Endothelial cell of umbilical vein (primary cell): ENCODE measurements at regions not wholly inside any gene's neighbourhood (a gene's known extent, or its start where the extent isn't known, plus 50 kb on each side); places are given as distances from the start of the nearest gene placed in this dataset.

Experiments
- BruUV-seq: library from RNA; stranded (reverse); fragments of 400-500 nt; replicated peaks from 2 replicates; lab custom pipeline; 2021; lab: Mats Ljungman, UMichigan
- CTCF ChIA-PET: fragments of 300-600, 350-600 bp; sonication (Branson Sonifier 250); formaldehyde crosslinking; loops from one replicate; lab custom pipeline; 2021; ENCODE audit warnings: antibody characterized with exemption, inconsistent platforms; lab: Charles Lee
- POLR2A ChIA-PET: fragments of 300-600, 350-600 bp; sonication (Branson Sonifier 250); formaldehyde crosslinking; loops from one replicate; lab custom pipeline; 2021; ENCODE audit warnings: antibody characterized with exemption, inconsistent platforms; lab: Charles Lee
- DNase-seq: peaks from one replicate; pipeline ENCODE4 v3.0.0-alpha.2; 2011; ENCODE audit warnings: low read depth, low spot score
- FAIRE-seq: peaks from 2 replicates; lab custom pipeline; 2011; peaks lifted over from hg19 to GRCh38; lab: Jason Lieb, UNC
- H2AFZ ChIP-seq: 2 replicates; pipeline ENCODE4 v1.6.0; 2012; ENCODE audit warnings: low read depth, low read length, control low read depth, inconsistent platforms
- H3K27ac ChIP-seq: 2 replicates; pipeline ENCODE4 v1.5.1; 2011; ENCODE audit warnings: low read depth, mild to moderate bottlenecking, control low read depth, low read length, moderate library complexity; ENCODE audit not compliant: insufficient read depth
- H3K27me3 ChIP-seq, 2 experiments: 2 replicates each; pipeline versions ENCODE4 v1.6.0 to v1.6.1; 2011; ENCODE audit warnings: low read length in 2 of 2, mixed read lengths in 1 of 2; ENCODE audit not compliant: control insufficient read depth in 2 of 2, insufficient read depth in 2 of 2
- H3K36me3 ChIP-seq, 2 experiments: 2 replicates in 1 of 2; 3 replicates in 1 of 2; pipeline ENCODE4 v1.5.1; 2011; ENCODE audit warnings: low read length in 2 of 2, mild to moderate bottlenecking in 1 of 2, moderate library complexity in 1 of 2; ENCODE audit not compliant: control insufficient read depth in 2 of 2, insufficient read depth in 2 of 2; ENCODE audit errors: extremely low read depth in 1 of 2
- H3K4me1 ChIP-seq: 3 replicates; pipeline ENCODE4 v1.5.1; 2011; ENCODE audit warnings: mild to moderate bottlenecking, low read length; ENCODE audit not compliant: control insufficient read depth, insufficient read depth; ENCODE audit errors: extremely low read depth
- H3K4me2 ChIP-seq: 2 replicates; pipeline ENCODE4 v1.6.1; 2011; ENCODE audit warnings: low read length, control low read depth, mixed read lengths; ENCODE audit not compliant: insufficient read depth
- H3K4me3 ChIP-seq, 3 experiments: fragments of 200-600 bp in 1 of 3; sonication (generic), shearing (Covaris generic) in 1 of 3; replicated peaks in 1 of 3; 2 replicates each; pipeline ENCODE4 v1.5.1; 2011 to 2016; ENCODE audit warnings: control low read depth in 3 of 3, low read length in 3 of 3, mild to moderate bottlenecking in 2 of 3, inconsistent platforms in 1 of 3, low read depth in 1 of 3, moderate library complexity in 1 of 3; ENCODE audit not compliant: insufficient read depth in 1 of 3
- H3K79me2 ChIP-seq: 2 replicates; pipeline ENCODE4 v1.6.0; 2012; ENCODE audit warnings: low read length, inconsistent platforms; ENCODE audit not compliant: control insufficient read depth, insufficient read depth
- H3K9ac ChIP-seq: replicated peaks from 2 replicates; pipeline ENCODE3; 2011; ENCODE audit warnings: low read length, control low read depth; ENCODE audit not compliant: insufficient read depth; ENCODE audit errors: extremely low read depth
- H3K9me1 ChIP-seq: replicated peaks from 3 replicates; pipeline ENCODE4 v1.6.0; 2011; ENCODE audit warnings: mild to moderate bottlenecking, low read length; ENCODE audit not compliant: control insufficient read depth, insufficient read depth; ENCODE audit errors: extremely low read depth
- H3K9me3 ChIP-seq: replicated peaks from 2 replicates; pipeline ENCODE4 v1.5.1; 2012; ENCODE audit warnings: low read length, inconsistent platforms; ENCODE audit not compliant: control insufficient read depth, insufficient read depth
- H4K20me1 ChIP-seq: replicated peaks from 2 replicates; pipeline ENCODE3; 2011; ENCODE audit warnings: mild to moderate bottlenecking, low read length; ENCODE audit not compliant: control insufficient read depth, insufficient read depth; ENCODE audit errors: extremely low read depth
- CTCF ChIP-seq, 2 donors: IDR thresholded peaks; 1 replicate in 1 of 2; 2 replicates in 1 of 2; pipeline ENCODE4 v1.5.1; 2011; ENCODE audit warnings: low read length in 2 of 2, mild to moderate bottlenecking in 2 of 2, moderate library complexity in 2 of 2, control low read depth in 1 of 2, inconsistent platforms in 1 of 2, low read depth in 1 of 2; ENCODE audit not compliant: insufficient read depth in 1 of 2; ENCODE audit errors: extremely low read depth in 1 of 2
- EZH2 ChIP-seq: IDR thresholded peaks from 2 replicates; pipeline ENCODE4 v1.6.1; 2012; ENCODE audit warnings: borderline replicate concordance, low read depth, mild to moderate bottlenecking, moderate library complexity, low read length, inconsistent platforms; ENCODE audit not compliant: severe bottlenecking
- FOS ChIP-seq: IDR thresholded peaks from 2 replicates; pipeline ENCODE4 v1.6.1; 2011; ENCODE audit warnings: mild to moderate bottlenecking, low read length, moderate library complexity, borderline replicate concordance; ENCODE audit not compliant: insufficient read depth
- GATA2 ChIP-seq: IDR thresholded peaks from 2 replicates; pipeline ENCODE4 v1.7.0; 2011; ENCODE audit warnings: low read depth, mild to moderate bottlenecking, moderate library complexity, mixed read lengths, low read length; ENCODE audit not compliant: insufficient read length, insufficient read depth
- JUN ChIP-seq: IDR thresholded peaks from 2 replicates; pipeline ENCODE4 v1.6.1; 2011; ENCODE audit warnings: borderline replicate concordance, low read depth; ENCODE audit not compliant: insufficient read length, insufficient read depth
- MAX ChIP-seq: IDR thresholded peaks from 2 replicates; pipeline ENCODE4 v1.6.1; 2011; ENCODE audit not compliant: insufficient read depth, insufficient read length
- MYC ChIP-seq: IDR thresholded peaks from one replicate; pipeline ENCODE4 v1.6.1; 2011; ENCODE audit warnings: mild to moderate bottlenecking, low read depth, low read length
- POLR2A ChIP-seq: IDR thresholded peaks from 2 replicates; pipeline ENCODE4 v1.6.1; 2012; ENCODE audit warnings: low read depth, mild to moderate bottlenecking, control low read depth, low read length
- POLR2AphosphoS5 ChIP-seq: IDR thresholded peaks from 2 replicates; pipeline ENCODE4 v1.6.1; 2012; ENCODE audit warnings: low read depth, mild to moderate bottlenecking, control low read depth, low read length, moderate library complexity; ENCODE audit not compliant: insufficient read depth
- dilution Hi-C: fragments of 300-500 bp; cut with MboI; formaldehyde crosslinking; loops from one replicate; pipeline ENCODE4 v1.15.0; 2019; ENCODE audit warnings: low sequenced_read_pairs; ENCODE audit not compliant: extremely low pct_ligation_motif_present
- intact Hi-C: fragments of 100-400 bp; cut with micrococcal nuclease; formaldehyde crosslinking; loops from one replicate; pipeline ENCODE4 v1.10.0; 2022

GRCh38 chr13:99126821-99127220, 73.8 kb upstream of the UBAC2 start:
- no peak overlapping the region for H3K27ac ChIP-seq
- no peaks in the 10 kb centered on the region for H3K36me3 ChIP-seq
- BruUV-seq: no TSS peak
- no peaks in the 10 kb centered on the region for H3K79me2 ChIP-seq
- H2AFZ ChIP-seq: no peak overlapping the region
- H3K27me3 ChIP-seq: peaks cover 4 to 6% of the 10 kb centered on the region in 2 experiments
- DNase-seq: no peak
- dilution Hi-C loops: no loop called here
- no peak overlapping the region for H3K9ac ChIP-seq
- CTCF ChIA-PET: no interaction called here
- TF ChIP-seq POLR2AphosphoS5 (no peak), FOS (no peak), MAX (no peak), POLR2A (no peak), JUN (no peak), MYC (no peak), CTCF (IDR thresholded peaks at IDR 0.05; ENCODE audit: extremely low read depth in 1 of 2, insufficient read depth in 1 of 2, low read depth in 1 of 2, low read length in 2 of 2) (no peak), GATA2 (no peak), EZH2 (no peak)
- no peaks in the 10 kb centered on the region for H3K9me3 ChIP-seq
- H3K4me1 ChIP-seq: peaks cover 10% of the 10 kb centered on the region
- POLR2A ChIA-PET: no interaction called here
- no peaks in the 10 kb centered on the region for H4K20me1 ChIP-seq
- no peaks in the 10 kb centered on the region for H3K9me1 ChIP-seq
- H3K4me2 ChIP-seq: no peak overlapping the region
- intact Hi-C loops: no loop called here
- no peak overlapping the region for H3K4me3 ChIP-seq
- FAIRE-seq: no peak
